K562 (cell line): ENCODE measurements at regions not wholly inside any gene's neighbourhood (a gene's known extent, or its start where the extent isn't known, plus 50 kb on each side); places are given as distances from the start of the nearest gene placed in this dataset.

Experiments used
- POLR2B ChIP-seq: fragments of 450-650 bp; IDR thresholded peaks from 2 replicates; pipeline ENCODE4 v1.6.1; 2018; ENCODE audit warnings: low read depth; ENCODE audit not compliant: partially characterized antibody
- ZBTB8A ChIP-seq: fragments of 450-650 bp; IDR thresholded peaks from 2 replicates; pipeline ENCODE4 v1.6.1; 2018; ENCODE audit warnings: mild to moderate bottlenecking, moderate library complexity; ENCODE audit not compliant: partially characterized antibody
- ZNF239 ChIP-seq: fragments of 250-450 bp; sonication (Bioruptor Pico); IDR thresholded peaks from 2 replicates; pipeline ENCODE4 v1.4.0; 2020; ENCODE audit warnings: mild to moderate bottlenecking
- TF ChIP-seq, protein P1 (sequence below): conservative IDR thresholded peaks from 2 replicates; pipeline ENCODE4 v1.6.1; 2011; ENCODE audit warnings: low read depth, mild to moderate bottlenecking, low read length; ENCODE audit not compliant: control insufficient read depth
- TF ChIP-seq, protein P2 (sequence below), 3 experiments: IDR thresholded peaks in 2 of 3; conservative IDR thresholded peaks in 1 of 3; 2 replicates each; pipeline ENCODE4 v1.5.1; 2011 to 2012; ENCODE audit warnings: low read length in 3 of 3, mild to moderate bottlenecking in 3 of 3, control low read depth in 2 of 3, improper control_type of control experiment in 1 of 3, inconsistent platforms in 1 of 3, low read depth in 1 of 3, mixed read lengths in 1 of 3, moderate library complexity in 1 of 3; ENCODE audit not compliant: insufficient read depth in 2 of 3
- TF ChIP-seq, protein P3 (sequence below): fragments of 200-800 bp; sonication (Bioruptor generic); IDR thresholded peaks from 2 replicates; pipeline ENCODE4 v1.6.1; 2017; ENCODE audit warnings: missing genetic modification characterization, missing compliant biosample characterization

DNA sequence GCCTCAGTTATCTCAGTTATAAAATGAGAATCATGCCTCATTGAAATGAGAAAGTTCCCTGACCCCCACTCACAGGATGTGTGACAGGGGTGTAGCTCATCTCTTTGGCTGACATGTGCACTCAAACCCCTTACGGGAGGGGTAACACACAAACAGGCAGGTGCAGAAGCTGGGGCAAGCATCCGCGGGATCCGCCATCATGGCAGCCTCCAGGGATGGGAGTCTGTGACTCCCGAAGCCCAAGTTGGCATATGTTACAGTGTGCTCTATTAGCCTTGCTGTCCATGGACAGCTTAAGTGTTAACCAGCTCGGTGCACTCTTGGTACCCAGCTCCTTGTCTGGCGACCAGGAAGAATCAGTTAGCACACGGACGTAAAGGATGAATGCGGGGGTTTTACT lies 822.7 kb upstream of the SEMA6D start:
- TF ChIP-seq, protein P1, sequence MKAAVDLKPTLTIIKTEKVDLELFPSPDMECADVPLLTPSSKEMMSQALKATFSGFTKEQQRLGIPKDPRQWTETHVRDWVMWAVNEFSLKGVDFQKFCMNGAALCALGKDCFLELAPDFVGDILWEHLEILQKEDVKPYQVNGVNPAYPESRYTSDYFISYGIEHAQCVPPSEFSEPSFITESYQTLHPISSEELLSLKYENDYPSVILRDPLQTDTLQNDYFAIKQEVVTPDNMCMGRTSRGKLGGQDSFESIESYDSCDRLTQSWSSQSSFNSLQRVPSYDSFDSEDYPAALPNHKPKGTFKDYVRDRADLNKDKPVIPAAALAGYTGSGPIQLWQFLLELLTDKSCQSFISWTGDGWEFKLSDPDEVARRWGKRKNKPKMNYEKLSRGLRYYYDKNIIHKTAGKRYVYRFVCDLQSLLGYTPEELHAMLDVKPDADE, result no peak
- TF ChIP-seq POLR2B (no peak), ZBTB8A (no peak), ZNF239 (CRISPR knock-in tag) (no peak)
- TF ChIP-seq, protein P2, sequence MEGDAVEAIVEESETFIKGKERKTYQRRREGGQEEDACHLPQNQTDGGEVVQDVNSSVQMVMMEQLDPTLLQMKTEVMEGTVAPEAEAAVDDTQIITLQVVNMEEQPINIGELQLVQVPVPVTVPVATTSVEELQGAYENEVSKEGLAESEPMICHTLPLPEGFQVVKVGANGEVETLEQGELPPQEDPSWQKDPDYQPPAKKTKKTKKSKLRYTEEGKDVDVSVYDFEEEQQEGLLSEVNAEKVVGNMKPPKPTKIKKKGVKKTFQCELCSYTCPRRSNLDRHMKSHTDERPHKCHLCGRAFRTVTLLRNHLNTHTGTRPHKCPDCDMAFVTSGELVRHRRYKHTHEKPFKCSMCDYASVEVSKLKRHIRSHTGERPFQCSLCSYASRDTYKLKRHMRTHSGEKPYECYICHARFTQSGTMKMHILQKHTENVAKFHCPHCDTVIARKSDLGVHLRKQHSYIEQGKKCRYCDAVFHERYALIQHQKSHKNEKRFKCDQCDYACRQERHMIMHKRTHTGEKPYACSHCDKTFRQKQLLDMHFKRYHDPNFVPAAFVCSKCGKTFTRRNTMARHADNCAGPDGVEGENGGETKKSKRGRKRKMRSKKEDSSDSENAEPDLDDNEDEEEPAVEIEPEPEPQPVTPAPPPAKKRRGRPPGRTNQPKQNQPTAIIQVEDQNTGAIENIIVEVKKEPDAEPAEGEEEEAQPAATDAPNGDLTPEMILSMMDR (IDR thresholded peaks at IDR 0.05 in 2 of 3, conservative IDR thresholded peaks at IDR 0.05 in 1 of 3; ENCODE audit: insufficient read depth in 2 of 3, low read depth in 1 of 3, low read length in 3 of 3), result no peak
- TF ChIP-seq, protein P3, sequence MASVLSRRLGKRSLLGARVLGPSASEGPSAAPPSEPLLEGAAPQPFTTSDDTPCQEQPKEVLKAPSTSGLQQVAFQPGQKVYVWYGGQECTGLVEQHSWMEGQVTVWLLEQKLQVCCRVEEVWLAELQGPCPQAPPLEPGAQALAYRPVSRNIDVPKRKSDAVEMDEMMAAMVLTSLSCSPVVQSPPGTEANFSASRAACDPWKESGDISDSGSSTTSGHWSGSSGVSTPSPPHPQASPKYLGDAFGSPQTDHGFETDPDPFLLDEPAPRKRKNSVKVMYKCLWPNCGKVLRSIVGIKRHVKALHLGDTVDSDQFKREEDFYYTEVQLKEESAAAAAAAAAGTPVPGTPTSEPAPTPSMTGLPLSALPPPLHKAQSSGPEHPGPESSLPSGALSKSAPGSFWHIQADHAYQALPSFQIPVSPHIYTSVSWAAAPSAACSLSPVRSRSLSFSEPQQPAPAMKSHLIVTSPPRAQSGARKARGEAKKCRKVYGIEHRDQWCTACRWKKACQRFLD (CRISPR knock-in tag), result no peak
